Hepatocyte (in vitro differentiated cells): ENCODE measurements at regions not wholly inside any gene's neighbourhood (a gene's known extent, or its start where the extent isn't known, plus 50 kb on each side); places are given as distances from the start of the nearest gene placed in this dataset.

Experiments
- EZH2 ChIP-seq: fragments of 200-600 bp; sonication (generic); IDR thresholded peaks from 2 replicates; pipeline ENCODE4 v1.6.1; 2016; ENCODE audit warnings: antibody characterized with exemption, mild to moderate bottlenecking, borderline replicate concordance
- TF ChIP-seq, protein P1 (sequence below): fragments of 200-600 bp; sonication (generic); IDR thresholded peaks from 2 replicates; pipeline ENCODE4 v1.5.1; 2016; ENCODE audit warnings: antibody characterized with exemption, mild to moderate bottlenecking; ENCODE audit not compliant: poor library complexity

DNA sequence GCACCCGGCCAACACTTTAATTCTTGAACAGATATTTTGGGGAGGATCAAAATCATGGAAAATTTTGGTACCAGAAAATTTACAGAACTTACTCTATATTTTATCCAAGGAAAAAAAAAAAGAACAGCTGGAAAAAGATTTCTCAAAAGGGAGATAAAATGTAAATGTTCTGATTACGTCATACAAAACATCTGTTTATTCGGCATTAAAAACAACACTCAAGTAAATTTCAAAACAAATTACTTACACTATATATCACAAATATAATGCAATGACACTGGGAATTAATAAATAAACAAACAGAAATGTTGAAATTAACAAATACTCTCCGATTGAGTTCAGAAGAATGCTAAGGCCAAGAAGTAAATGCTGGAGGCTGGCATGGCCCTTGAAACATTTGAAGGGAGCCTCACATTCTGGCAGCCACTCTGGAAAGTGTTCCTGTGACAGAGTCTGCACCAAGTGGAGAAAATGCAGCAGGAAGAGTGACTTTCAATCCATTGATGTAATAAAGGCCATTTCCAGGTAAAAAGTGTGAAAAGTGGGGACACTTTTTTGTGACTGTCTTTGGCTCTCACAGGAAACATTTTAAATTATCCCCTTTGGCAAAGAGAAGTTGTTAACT, 486.0 kb upstream of the CTSO start:
- TF ChIP-seq, protein P1, sequence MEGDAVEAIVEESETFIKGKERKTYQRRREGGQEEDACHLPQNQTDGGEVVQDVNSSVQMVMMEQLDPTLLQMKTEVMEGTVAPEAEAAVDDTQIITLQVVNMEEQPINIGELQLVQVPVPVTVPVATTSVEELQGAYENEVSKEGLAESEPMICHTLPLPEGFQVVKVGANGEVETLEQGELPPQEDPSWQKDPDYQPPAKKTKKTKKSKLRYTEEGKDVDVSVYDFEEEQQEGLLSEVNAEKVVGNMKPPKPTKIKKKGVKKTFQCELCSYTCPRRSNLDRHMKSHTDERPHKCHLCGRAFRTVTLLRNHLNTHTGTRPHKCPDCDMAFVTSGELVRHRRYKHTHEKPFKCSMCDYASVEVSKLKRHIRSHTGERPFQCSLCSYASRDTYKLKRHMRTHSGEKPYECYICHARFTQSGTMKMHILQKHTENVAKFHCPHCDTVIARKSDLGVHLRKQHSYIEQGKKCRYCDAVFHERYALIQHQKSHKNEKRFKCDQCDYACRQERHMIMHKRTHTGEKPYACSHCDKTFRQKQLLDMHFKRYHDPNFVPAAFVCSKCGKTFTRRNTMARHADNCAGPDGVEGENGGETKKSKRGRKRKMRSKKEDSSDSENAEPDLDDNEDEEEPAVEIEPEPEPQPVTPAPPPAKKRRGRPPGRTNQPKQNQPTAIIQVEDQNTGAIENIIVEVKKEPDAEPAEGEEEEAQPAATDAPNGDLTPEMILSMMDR = no peak
- TF ChIP-seq EZH2 = no peak
